Pons (tissue), 1 donor: ENCODE measurements at regions not wholly inside any gene's neighbourhood (a gene's known extent, or its start where the extent isn't known, plus 50 kb on each side); places are given as distances from the start of the nearest gene placed in this dataset.
A peak's percentile ranks its signal among the peaks of the same experiment; 100 is the strongest.
"Not testable (repeated sequence)": the region's sequence is repeated elsewhere in the genome, so short reads cannot be mapped to it uniquely, and the experiment has no call there.

Experiments
- DNase-seq: peaks from one replicate; pipeline ENCODE4 v3.0.0-alpha.2; 2016; ENCODE audit warnings: low spot score

- DNase-seq, result peak; percentile 42
These were observed 357.2 kb downstream of the DLEU7 start for GRCh38 chr13:50485979-50486935.

GRCh38 chr13:50493683-50494082, 349.8 kb downstream of the DLEU7 start:
- no peak for DNase-seq

DNA sequence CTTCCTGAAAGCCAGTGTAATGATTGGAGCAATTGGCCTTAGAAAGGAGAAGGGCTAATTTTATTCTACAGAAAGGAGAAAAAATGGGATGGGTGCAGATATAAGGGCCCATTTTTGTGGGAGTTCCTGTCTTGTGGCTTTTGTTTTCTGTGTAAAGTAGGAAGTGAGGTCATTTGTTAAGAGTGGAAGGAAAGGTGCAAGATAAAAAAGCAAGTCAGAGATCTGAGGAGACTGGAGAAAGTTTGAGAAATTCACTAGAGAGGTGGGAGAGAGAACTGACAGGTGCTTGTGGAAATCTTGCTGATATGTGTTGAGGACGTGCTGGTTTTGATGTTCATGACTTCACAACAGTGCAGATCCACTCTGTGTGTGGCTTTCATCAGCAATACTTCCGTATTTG, 349.4 kb downstream of the DLEU7 start:
- DNase-seq, result no peak

DNA sequence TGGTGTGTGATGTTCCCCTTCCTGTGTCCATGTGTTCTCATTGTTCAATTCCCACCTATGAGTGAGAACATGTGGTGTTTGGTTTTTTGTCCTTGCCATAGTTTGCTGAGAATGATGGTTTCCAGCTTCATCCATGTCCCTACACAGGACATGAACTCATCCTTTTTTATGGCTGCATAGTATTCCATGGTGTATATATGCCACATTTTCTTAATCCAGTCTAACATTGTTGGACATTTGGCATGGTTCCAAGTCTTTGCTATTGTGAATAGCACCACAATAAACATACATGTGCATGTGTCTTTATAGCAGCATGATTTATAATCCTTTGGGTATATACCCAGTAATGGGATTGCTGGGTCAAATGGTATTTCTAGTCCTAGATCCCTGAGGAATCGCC, 340.3 kb downstream of the DLEU7 start:
- not testable (repeated sequence) for DNase-seq

DNA sequence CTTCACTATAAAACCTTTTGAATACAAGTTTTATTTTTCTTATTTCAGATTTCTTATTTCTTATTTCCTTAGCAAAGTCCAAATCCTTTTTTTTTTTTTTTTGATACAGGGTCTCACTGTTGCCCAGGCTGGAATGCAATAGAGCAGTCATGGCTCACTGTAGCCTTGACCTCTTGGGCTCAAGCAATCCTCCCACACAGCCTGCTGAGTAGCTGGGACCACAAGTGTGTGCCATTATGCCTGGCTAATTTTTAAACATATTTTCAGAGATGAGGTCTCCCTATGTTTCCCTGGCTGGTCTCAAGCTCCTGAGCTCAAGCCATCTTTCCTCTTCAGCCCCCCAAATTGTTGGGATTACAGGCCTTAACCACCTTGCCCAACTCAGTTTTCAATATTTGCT, 334.3 kb downstream of the DLEU7 start:
- no peak for DNase-seq

DNA sequence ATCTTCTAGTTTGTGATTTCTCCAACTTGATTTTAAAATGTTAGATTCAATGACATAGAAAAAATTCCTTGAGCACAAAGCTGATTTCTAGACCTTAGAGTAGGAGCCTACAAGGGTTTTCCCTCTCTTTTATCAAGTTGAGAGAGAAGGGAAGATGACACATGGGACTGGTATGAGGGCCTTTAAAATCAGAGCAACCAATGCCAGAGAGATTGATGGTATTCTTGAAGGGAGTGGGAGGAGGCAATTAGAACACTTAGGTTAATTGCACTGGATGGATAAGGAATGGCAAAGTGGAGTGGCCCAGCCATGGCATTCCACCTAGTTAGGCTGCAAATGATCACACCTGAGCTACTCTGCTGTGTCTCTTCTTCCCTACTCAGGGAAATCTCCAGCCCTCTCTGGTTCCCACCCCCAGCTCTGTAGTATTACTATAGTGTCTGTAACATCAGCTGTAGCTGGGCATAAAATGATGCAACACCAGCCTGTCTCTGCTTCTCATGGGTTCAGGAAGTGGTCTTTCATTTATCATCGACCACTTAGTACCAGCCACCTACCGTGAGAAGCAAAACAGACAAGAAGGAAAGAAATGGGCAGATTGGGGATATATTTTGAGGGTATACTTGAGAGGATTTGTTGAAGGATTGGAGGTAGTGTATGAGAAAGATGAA, 333.6 kb downstream of the DLEU7 start:
- DNase-seq, result no peak

DNA sequence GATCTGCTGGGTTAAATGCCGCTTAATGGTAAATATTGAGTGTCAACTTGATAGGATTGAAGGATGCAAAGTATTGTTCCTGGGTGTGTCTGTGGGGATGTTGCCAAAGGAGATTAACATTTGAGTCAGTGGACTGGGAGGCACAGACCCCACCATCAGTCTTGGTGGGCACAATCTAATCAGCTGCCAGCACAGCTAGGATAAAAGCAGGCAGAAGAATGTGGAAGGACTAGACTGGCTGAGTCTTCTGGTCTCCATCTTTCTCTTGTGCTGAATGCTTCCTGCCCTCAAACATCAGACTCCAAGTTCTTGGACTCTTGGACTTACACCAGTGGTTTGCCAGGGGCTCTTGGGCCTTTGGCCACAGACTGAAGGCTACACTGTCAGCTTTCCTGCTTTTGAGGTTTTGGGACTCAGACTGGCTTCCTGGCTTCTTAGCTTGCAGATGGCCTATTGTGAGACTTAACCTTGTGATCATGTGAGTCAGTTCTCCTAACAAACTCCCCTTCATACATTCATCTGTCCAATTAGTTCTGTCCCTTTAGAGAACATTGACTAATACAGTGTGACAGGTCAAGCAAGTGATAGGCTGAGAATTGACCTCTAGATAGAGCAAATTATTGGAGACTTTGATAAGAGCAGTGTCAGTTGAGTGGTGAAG, 332.5 kb downstream of the DLEU7 start:
- not testable (repeated sequence) for DNase-seq

- DNase-seq, result peak; percentile 52
These were observed 331.6 kb downstream of the DLEU7 start for GRCh38 chr13:50511877-50512341.

- peak; percentile 71 for DNase-seq
These were observed 330.8 kb downstream of the DLEU7 start for GRCh38 chr13:50512474-50513299.

DNA sequence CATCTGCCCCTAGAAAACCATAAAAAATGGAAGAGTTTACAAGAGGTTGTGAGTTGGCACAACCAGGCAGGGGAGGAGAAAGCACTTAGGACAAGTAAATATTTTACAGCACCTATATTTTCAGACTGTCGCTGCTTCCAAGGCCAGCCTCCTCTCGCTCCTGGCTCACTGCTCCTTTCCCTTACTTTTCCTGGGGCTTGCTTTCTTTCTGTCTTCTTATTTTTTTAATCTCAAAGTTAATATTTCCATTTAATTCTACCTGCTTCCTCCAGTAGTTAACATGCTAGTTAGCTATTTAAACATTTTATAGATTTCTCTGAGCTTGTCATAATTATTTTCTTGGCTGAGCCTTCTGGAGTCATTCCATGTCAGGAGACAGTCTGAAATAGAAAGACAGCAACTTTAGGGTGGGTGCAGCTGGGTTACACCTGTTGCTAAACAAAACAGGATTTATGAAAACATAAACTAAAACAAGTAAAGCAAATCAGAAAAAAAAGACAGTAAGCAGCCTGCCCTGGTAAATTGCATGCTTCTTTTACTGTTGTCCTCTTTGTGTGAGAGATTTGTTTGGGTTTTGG, 330.1 kb downstream of the DLEU7 start:
- DNase-seq, result peak; percentile 30

DNA sequence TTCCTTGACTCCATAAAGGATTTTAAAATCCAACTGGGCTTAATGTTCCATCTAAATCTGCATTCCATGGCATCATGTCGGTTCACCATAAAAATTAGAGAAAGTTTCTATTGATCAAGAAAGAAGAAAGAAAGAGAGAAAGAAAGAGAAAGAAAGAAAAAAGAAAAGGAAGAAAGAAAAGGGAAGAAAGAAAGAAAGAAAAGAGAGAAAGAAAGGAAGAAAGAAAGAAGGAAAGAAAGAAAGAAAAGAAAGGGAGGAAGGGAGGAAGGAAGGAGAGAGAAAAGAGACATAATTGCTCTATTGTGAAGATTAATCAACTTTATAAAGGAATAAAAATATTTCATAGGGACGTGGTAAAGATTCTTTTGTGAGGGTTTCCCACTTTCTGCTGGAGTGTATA, 329.2 kb downstream of the DLEU7 start:
- DNase-seq, result no peak

DNA sequence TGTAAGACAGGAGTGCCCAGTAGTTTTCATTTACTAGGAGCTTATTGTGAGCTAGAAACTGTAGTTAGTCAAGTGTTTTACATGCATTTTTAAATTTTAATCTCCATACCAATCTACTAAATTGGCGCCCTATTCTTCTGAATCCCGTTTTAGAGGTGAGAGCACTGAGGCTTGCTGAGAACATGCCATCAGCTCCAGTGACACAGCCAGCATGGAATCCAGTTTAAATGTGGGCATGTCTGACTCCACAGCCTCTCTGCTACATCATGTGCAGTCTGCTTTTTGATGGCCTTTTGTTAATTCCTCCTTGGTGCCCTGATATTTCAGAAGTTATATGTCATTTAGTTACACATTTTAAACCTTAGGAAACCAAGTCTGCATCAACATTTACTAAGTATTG, 325.4 kb downstream of the DLEU7 start:
- DNase-seq, result no peak

DNA sequence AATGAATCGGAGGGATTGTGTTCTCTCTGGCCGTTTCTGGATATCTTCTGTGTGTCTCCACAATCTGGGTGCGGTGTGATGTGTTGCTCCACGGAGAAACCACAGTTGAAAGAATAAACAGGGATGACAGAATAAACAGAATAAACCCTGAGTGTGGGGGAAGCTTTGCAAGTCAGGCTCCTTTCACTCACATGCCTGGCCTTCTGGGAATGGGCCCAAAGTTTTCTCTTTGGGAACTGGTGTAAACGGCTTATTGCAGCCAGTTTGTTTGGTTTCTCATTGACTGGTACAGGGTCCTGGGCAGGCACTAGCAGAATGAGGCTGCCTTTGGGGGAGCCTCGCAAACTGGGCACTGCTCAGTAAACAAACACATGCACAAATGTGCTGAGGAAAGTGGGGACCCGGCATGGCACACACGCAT, 324.7 kb downstream of the DLEU7 start:
- peak; percentile 82 for DNase-seq

DNA sequence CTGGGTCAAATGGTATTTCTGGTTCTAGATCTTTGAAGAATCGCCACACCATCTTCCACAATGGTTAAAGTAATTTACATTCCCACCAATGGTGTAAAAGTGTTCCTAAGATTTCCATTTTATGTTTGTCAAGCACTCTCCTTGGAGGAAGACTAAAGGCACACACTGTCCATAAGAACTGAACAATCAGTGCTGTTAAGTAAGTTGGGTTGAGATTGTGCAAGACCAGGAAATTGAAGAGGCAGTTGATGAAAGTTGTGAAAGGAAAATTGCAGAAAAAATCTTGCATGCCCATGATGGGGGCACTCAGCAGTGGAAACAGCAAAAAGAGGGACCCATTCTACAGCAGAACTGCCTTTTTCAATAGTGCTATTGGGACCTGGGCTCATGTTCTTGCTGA, 323.6 kb downstream of the DLEU7 start:
- DNase-seq, result no peak

DNA sequence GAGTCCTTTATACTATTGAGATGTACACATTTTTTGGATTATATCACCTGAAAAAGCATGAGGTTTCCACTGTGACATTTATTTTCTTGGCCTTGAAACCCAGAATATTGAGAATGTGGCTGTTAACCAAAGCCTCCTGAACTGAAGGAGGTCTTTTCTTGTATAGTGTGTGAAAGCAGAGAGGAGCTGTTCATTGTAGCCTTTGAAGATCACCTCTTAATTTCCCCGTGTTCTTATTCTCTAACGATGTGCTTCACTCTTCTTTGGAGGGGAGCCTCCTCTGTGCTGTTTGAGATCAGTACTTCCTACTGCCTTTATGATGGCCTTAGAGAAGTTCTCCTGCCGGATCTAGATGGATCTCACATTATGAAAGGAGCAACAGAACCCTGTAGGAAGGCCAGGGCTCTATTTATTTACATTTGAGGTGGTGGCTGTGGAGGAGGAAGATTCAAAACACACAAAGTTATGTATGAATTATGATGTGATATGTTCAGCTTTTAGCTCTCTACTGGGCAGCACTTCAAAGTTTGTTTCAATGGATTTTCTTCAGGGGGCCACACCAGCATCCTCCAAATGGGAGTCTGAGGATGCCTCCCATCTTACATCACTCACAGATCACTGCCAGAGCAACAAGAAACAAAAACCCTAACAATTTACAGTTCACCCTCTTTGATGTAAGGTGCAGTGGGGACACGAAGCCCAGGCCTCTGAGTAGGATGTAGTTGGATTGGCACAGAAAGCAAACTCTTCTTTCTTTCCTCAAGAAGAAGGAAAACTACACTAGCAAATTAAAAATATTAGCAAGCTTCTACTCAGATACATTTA, 322.3 kb downstream of the DLEU7 start:
- DNase-seq, result no peak

DNA sequence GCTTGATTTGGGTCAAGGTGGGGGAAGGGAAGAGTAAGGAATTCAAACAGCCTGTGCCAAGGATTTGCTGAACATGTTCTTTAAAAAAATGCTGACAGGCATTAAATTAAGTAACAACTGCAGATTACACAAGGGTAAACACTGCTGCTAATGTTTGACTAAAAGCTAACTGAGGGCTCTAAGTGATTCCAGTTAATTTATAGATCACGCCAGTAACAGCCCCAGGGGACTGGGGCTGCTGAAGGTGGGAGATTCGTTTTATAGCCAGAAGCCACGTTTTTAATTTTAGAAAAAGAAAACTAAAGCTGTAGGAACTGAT, 321.7 kb downstream of the DLEU7 start:
- no peak for DNase-seq

- DNase-seq, result no peak
These were observed 321.0 kb downstream of the DLEU7 start for GRCh38 chr13:50522506-50522905.

DNA sequence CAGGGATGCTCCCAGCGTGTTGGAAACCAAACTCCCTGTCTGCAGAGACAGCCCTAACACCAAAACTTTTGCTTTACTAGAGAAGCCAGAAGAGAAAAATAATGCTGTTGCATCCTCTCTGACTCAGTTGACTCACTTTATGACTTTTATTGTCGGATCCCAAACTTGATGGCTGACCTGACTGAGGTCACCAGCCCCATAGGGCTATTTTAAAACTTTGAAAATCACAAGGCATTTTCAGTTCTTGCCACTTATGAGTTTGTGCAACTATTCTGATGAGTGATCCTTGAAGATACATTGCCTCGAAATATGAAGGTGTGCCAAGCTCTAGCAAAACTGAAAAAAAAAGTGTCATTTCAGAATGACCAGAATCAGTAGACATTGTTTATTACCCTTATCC, 320.2 kb downstream of the DLEU7 start:
- no peak for DNase-seq

- no peak for DNase-seq
These were observed 318.9 kb downstream of the DLEU7 start for GRCh38 chr13:50524560-50524959.

DNA sequence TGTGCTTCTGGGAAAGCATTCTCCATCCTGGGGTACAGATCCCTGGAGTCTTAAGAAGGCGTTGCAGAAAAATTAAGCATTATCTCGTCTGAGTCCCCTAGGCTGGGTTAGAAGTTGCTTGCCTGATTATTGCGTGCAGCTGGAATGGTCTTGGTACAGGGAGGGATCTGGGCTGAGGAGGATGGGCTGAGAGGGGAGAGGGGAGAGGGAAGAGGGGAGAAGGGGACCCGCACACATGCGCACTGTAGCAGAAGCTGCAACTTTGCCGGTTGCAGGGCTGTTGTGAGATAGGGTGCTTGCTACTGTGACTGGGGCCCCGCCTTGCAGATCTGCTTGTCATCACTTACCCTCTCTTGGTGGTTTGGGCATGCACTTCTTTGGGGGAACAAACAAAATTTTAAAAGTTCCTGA, 316.8 kb downstream of the DLEU7 start:
- DNase-seq, result no peak

DNA sequence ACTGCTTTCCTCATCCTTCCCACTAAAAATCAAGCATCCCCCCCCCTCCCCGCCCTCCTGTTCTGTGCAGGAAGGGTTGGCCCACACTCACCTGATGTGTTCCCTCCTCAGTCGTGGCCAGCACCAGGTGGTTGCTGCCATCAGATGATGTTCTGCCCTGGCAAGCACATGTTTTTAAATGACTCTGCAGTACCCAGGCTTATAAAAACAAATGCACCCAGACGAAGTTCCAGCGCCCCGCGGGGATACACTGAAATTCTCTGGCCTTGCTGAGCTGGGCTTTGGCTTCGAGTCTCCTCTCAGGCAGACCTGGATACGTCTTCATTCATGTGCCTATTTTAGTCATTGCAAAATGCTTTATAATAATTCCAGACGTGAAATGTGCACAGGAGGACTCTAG, 316.3 kb downstream of the DLEU7 start:
- DNase-seq, result no peak
